NOMO-1 treated with DMSO at 0.1 percent for 48 hours (cell line): ENCODE measurements at regions not wholly inside any gene's neighbourhood (a gene's known extent, or its start where the extent isn't known, plus 50 kb on each side); places are given as distances from the start of the nearest gene placed in this dataset.
"Not testable (repeated sequence)": the region's sequence is repeated elsewhere in the genome, so short reads cannot be mapped to it uniquely, and the experiment has no call there.

ENCODE experiments used
- DNase-seq: peaks from one replicate; lab custom pipeline; 2025; ENCODE audit not compliant: unreplicated experiment; lab: John Stamatoyannopoulos, UW

DNA sequence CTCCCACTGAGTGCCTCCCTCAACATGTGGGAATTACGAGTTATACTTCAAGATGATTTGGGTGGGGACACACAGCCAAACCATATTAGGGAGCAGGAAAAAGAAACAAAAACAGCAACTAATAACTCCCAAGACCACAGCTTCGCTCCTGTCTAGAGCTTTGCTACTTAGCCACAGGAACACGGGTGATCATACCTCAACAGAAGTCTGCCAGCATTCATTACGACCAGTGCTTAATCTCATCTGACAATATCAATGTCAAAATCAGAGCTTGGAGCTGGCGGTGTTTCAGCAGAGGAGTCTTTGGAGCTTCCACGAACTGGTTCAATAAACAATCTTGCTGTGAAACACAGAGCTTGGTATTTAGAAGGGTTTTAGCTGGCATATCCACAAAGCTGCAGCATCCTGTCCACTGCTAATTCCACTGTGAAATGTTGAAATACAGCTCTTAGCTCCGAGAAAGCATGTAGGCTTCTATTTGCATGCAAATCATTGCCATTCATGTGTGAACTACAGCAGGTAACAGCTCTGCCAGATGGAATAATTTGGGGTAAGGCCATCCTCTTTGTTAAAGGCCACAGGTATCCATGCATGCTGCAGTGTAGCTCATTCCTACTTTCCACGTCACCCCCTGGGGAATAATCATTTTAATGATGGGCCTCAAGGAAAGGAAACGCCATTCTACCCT is 128.4 kb upstream of the GOT2 start:
- DNase-seq, result no peak

GRCh38 chr16:58859958-58860669 is 126.0 kb upstream of the GOT2 start:
- DNase-seq, result peak; percentile 63

DNA sequence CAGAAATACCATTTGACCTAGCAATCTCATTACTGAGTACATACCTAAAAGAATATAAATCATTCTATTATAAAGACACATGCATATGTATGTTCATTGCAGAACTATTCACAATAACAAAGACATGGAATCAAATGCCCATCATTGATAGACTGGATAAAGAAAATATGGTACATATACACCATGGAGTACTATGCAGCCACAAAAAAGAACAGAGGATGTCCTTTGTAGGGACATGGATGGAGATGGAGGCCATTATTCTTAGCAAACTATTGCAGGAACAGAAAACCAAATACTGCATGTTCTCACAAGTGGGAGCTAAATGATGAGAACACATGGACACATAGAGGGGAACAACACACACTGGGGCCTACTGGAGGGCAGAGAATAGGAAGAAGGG is 124.5 kb upstream of the GOT2 start:
- DNase-seq, result not testable (repeated sequence)

DNA sequence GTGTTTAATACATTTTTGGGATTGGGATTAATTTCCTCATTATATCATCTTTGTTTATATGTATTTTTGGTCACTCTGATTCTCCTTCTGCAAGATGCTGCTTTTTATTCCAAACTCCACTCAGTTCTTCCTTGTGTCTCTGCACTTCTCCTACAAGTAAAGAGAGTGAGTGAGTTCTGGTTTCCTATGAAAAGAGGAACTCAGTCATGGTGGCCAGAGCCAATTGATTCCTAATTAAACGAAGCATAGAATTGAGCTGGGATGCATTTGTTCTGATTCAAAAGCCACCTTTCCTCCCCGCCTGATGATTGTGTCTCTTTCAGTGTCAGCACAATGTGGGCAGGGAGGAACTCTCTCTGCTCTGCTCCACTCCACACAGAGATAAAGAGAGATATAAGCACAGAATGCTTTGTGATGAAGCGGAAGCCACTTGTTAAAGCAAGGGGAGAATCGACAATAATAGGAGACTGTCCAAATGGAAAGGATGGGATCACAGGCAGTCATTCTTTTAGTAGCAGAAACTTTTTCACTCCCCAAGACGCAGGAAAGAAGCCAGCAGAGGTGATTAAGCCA is 121.3 kb upstream of the GOT2 start:
- DNase-seq, result peak; percentile 44

DNA sequence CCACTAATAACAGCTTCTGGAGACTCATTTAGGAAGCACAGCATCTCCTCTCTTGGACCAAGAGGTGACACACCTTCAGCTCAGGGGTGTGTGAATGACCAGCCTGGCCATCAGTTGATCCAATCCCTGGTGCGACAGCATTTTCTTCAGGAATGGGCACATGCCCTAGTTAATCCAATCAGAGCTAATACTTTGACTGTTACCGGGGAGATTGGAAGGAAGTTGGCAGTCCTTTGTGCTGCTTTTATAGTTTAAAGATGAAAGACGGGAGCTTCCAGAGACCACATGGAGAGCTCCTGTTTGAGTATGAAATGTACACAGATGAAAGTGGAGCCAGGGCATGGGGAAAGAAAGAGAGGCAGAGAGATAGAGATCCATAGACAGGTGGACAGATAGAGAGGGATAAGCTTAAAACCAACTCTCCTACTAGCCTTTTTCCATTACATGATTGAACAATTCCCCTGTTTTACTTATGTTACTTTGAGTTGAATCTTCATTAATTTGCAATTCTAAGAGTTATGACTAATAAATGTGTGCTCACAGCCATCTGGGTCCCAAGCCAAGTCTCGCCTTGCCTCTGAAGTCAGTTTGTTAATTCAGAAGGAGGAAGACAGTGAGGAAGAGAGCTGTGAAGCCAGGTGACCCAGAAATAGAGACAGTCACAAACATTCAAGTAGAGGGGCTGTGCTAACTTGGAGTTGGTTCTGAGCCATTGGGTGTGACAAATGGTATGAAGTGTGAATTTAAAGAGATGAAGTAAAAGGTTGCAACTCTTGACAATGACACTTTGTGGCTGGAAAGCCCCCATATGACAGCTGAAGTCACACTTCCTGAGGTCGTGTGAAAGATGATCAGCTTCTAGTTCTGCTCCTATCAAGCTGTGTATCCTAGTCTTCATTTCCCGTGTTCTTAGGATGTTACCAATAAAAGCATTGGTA is 120.0 kb upstream of the GOT2 start:
- DNase-seq, result no peak

- DNase-seq, result no peak
Measured at GRCh38 chr16:58850678-58851020, 116.5 kb upstream of the GOT2 start.

DNA sequence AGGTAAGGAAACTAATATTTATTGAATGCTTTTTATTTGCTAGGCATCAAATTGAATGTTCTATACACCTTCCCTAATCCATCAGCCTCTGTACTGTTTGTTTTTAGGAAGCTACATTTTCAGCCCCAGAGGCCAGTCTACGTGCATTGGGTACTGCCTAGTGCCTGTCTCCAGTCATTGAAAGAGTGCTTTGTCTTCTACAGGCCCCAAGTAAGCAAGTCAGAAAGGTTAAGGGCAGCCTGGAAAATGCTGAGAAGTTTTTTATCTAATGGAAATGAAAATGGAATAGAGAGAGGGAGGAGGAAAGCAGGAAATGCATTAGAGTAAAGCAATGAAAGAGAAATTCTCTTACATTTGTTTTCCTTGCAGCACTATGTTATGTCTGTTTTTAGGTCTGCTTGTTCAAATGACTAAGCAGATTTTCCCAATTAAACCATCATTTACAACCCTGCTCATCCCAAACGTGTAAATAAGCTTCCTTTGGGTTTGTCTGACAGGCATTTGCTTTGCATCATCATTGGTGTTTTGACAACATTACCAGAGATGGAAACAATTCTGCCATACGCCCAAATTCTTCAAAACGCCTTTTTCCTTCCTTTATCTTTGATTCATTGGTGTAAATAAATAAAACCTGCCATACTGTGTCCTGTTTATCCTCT is 116.0 kb upstream of the GOT2 start:
- no peak for DNase-seq

GRCh38 chr16:58848662-58849002 is 114.5 kb upstream of the GOT2 start:
- DNase-seq, result no peak

GRCh38 chr16:58847902-58848661 is 114.0 kb upstream of the GOT2 start:
- DNase-seq, result peak; percentile 74

- not testable (repeated sequence) for DNase-seq
Measured at GRCh38 chr16:58846226-58846625, 112.1 kb upstream of the GOT2 start.

- peak; percentile 48 for DNase-seq
Measured at GRCh38 chr16:58843675-58844074, 109.6 kb upstream of the GOT2 start.

DNA sequence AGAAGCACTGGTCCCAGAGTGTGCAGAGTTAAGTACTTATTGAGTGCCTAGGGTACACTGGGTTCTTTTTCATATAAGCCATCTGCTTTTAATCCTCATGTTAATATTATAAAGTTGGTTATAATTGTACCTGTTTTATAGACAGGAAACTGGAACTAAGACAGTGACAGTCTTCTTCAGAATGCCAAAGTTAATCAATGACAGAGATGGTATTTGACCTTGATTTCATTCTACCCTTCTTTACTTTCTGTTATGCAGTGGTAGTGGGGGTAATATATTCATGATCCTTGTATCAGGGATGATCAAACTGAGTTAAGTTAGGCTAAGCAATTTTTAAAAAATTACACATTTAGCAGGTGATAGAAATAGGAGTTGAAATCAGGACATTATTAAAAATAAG is 108.6 kb upstream of the GOT2 start:
- DNase-seq, result no peak

DNA sequence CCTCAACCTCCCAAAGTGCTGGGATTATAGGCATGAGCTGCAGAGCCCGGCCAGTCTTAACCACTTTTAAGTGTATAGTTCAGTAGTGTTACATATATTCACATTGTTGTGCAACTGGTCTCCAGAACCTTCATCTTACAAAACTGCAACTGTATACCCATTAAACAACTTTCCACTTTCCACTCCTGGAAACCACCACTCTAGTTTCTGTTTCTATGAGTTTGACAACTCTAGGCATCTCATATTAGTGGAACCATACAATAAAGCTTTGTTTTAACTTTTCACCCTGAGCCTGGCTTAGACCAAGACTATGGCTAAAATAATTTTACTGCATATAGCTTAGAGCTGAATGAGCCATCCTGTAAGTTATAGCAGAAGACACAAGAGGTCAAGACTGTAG is 108.0 kb upstream of the GOT2 start:
- no peak for DNase-seq

DNA sequence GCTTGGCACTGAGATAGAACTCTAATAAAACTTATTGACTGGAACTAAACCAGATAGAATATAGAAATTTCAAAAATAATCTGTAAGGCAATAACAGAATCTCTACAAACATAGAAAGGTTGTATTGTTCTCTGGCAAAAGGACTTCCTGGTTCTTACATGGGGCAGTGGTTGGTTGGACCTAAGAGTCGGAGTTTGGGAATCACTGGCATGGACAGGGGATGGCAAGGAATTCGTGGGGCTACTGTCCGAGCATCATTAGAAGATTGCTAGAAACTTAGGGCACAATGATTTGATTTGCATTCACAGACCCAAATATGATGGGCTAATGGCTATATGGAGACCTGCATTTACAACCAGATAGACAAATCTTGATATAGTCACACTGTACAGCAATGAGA is 103.8 kb upstream of the GOT2 start:
- no peak for DNase-seq

DNA sequence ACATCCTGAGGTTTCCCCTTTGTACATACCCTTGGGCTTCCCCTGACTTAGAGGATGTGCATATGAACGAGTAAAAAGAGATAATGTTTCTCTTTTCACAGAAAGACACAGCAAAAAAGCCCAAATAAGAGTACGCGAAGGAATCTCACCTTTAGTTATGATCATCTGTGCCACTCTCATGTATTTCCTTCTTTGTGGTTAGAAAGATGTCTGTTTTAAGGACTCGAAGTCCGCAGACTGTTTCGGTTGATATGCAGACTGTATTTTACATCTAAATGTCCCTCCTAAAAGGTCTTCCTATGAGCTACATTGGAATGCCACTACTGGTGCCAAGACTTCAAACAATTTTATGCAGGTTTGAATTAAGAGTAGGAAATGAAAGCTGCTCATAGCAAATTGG is 102.3 kb upstream of the GOT2 start:
- no peak for DNase-seq

GRCh38 chr16:58832386-58832895 is 98.3 kb upstream of the GOT2 start:
- DNase-seq, result no peak

GRCh38 chr16:58831386-58831785 is 97.3 kb upstream of the GOT2 start:
- DNase-seq, result no peak

DNA sequence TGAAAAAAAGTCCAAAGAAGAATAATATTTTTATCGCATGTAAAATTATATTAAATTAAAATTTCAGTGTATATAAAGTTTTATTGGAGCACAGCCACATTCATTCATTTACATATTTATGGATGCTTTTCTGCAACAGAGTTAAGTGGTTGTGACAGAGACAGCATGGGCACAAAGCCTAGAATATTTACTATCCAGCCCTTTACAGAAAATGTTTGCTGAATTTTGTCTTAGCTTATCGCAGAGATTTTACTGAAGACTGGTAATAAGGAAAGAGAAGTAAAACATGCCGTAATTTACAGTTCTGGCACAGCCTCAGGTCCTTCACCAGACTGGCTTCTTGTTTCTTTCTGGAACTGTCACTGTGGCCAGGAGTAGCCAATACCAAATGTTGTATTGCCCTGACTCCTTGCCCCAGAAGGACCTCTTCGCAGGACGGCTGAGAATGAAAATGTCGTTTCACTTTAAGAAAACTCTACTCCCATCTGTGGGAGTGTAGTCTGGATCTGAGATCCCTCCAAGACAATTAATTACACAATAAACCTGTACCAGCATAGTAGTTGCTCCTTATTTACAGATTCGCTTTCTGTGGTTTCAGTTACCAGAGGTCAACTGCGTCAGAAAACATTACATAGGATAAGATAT is 94.9 kb upstream of the GOT2 start:
- DNase-seq, result no peak

DNA sequence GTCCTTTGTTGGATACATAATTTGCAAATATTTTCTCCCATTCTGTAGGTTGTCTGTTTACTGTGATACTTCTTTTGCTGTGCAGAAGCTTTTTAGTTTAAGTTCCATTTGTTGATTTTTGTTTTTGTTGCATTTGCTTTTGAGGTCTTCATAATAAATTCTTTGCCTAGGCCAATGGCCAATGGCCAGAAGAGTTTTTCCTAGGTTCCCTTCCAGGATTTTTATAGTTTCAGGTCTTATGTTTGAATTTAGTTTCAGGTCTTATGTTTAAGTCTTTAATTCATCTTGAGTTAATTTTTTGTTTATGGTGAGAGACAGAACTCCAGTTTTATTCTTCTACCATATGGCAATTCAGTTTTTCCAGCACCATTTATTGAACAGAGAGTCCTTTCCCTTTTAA is 90.1 kb upstream of the GOT2 start:
- DNase-seq, result no peak

- DNase-seq, result no peak
Measured at GRCh38 chr16:58821886-58822285, 87.8 kb upstream of the GOT2 start.
